ENCODE measurements at regions not wholly inside any gene's neighbourhood (a gene's known extent, or its start where the extent isn't known, plus 50 kb on each side); places are given as distances from the start of the nearest gene placed in this dataset.

GRCh38 chr2:176956791-176957190 is 255.8 kb upstream of the HNRNPA3 start:
- Mint-ChIP-seq H3K36me3 (ENCODE audit: low read depth) (no peaks in the 10 kb centered on the region), H3K27ac (no peak overlapping the region), H3K4me1 (ENCODE audit: low read depth) (no peaks in the 10 kb centered on the region), H3K4me3 (no peak overlapping the region), H3K9me3 (no peaks in the 10 kb centered on the region), H3K27me3 (peaks cover 8% of the 10 kb centered on the region)
- no peak for DNase-seq

DNA sequence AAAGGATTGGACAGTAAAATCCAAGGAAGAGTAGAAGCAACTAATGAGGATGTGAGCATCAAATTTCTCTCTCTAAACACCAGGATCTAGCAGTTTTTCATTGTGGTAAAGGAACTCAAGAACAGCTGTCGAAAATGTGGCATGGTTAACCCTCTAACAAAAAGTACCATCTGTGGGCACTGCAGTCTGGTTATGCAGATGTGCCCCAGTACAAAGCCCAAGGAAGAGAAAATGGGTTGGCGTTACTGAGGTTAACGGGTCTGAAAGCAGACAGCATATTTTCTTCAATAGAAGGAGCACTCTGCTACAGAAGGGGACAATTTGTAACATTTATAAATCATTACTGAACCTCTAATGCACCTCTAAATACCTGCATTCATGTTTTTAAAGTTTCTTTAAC is 253.0 kb upstream of the HNRNPA3 start:
- Mint-ChIP-seq H3K4me1 (ENCODE audit: low read depth) (no peaks in the 10 kb centered on the region), H3K27me3 (peaks cover 16% of the 10 kb centered on the region), H3K9me3 (no peaks in the 10 kb centered on the region), H3K4me3 (no peak overlapping the region), H3K27ac (no peak overlapping the region), H3K36me3 (ENCODE audit: low read depth) (no peaks in the 10 kb centered on the region)
- no peak for DNase-seq

DNA sequence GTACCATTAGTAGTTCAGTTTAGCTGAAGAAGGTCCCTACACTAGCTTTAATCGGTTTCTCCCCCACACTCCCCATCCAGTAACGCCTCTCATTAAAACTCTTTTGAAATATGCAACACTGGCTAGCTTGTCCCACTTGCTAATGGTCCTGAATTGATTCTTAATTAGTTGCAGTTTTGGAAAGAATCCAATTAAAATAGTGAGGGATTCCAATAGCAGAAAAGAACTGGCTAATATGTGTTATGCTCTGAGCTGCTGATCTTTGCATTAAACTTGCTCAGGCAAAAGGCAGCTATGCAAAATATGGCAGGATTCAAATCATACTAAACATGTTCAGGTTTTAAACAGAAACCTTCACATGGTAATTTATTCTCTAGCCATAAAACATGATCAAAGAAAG is 252.5 kb upstream of the HNRNPA3 start:
- H3K27me3 Mint-ChIP-seq: peaks cover 20% of the 10 kb centered on the region

GRCh38 chr2:176960736-176961520 is 251.7 kb upstream of the HNRNPA3 start:
- Mint-ChIP-seq H3K27me3 (peaks cover 21% of the 10 kb centered on the region), H3K9me3 (no peaks in the 10 kb centered on the region), H3K4me3 (no peak overlapping the region), H3K27ac (no peak overlapping the region), H3K4me1 (ENCODE audit: low read depth) (no peaks in the 10 kb centered on the region), H3K36me3 (ENCODE audit: low read depth) (no peaks in the 10 kb centered on the region)
- no peak for DNase-seq

More for the DNA sequence above, 252.5 kb upstream of the HNRNPA3 start:
- Mint-ChIP-seq H3K9me3 (no peaks in the 10 kb centered on the region), H3K36me3 (ENCODE audit: low read depth) (no peaks in the 10 kb centered on the region), H3K27ac (no peak overlapping the region), H3K4me3 (no peak overlapping the region), H3K4me1 (ENCODE audit: low read depth) (no peaks in the 10 kb centered on the region)
- DNase-seq: no peak

DNA sequence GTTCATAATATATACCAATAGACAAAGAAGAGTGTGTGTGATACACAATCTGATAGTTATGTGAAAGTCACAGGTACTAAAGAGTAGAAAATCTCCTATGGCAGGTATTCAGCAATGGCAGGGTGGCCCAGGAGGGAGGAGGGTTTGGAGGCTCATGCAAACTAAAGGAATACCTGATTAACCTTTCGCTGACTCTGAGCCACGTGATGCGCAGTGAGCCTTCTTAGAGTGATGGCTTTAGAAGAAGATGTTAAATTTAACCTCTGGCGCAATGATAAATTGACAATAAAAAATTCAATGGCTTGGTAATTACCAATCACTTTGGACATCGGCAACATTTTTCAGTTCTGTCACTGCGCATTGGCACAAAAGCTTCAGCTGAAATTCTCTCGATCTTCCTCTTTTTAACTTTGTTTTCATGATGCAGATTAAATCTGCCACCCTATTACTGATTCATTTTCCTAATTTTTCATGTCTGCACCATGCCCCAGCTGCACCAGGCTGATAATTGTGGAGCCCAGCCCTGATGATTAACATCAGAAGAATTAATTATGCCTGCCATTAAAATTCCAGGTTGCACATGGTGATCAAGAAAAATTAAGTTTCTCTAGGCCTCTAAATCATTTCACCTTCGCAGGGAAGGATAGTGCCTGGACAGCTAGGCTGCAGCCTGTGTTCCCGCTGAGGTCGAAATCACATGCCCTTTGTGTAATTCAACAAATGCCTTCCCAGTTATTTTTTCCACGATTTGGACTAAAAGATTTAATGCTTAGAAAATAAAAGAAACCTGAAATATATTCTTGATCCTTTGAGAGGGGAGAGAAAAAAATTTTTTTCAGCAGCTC is 250.6 kb upstream of the HNRNPA3 start:
- H3K4me1 Mint-ChIP-seq (ENCODE audit: low read depth): no peaks in the 10 kb centered on the region
- H3K27ac Mint-ChIP-seq: no peak overlapping the region
- peaks cover 21% of the 10 kb centered on the region for H3K27me3 Mint-ChIP-seq
- no peak overlapping the region for H3K4me3 Mint-ChIP-seq
- no peaks in the 10 kb centered on the region for H3K36me3 Mint-ChIP-seq (ENCODE audit: low read depth)
- DNase-seq: no peak
- no peaks in the 10 kb centered on the region for H3K9me3 Mint-ChIP-seq

GRCh38 chr2:176963568-176964287 is 248.9 kb upstream of the HNRNPA3 start:
- Mint-ChIP-seq H3K36me3 (ENCODE audit: low read depth) (no peaks in the 10 kb centered on the region), H3K27ac (no peak overlapping the region), H3K4me1 (ENCODE audit: low read depth) (no peaks in the 10 kb centered on the region), H3K27me3 (peaks cover 21% of the 10 kb centered on the region), H3K4me3 (no peak overlapping the region), H3K9me3 (no peaks in the 10 kb centered on the region)
- no peak for DNase-seq

DNA sequence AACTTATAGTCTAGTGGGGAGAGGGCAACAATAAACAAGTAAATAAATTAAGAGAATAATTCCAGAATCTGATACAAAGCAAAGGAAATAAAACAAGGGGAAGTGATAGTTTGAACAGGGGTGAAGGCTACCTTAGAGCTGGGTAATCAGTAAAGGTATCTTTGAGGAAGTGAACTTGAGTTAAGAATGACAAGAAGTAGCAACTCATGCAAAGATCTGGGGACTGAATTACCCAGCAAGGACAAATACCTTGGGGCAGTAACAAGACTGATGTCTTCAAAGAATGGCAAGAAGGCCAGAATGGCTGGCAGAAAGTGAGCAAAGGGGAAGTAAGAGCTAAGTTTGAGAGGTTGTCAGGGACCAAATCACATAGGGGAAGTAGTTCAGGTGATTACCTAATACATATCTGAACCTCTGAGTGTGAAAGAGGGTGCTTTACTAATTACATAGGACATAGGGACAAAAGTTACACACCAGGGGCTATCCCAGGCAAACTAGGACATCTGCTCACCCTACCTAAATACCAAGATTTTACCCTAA is 244.6 kb upstream of the HNRNPA3 start:
- peaks cover 8% of the 10 kb centered on the region for H3K27me3 Mint-ChIP-seq
- no peaks in the 10 kb centered on the region for H3K4me1 Mint-ChIP-seq (ENCODE audit: low read depth)
- DNase-seq: no peak
- H3K9me3 Mint-ChIP-seq: no peaks in the 10 kb centered on the region
- no peaks in the 10 kb centered on the region for H3K36me3 Mint-ChIP-seq (ENCODE audit: low read depth)
- no peak overlapping the region for H3K27ac Mint-ChIP-seq
- no peak overlapping the region for H3K4me3 Mint-ChIP-seq

GRCh38 chr2:176969642-176970359 is 242.8 kb upstream of the HNRNPA3 start:
- H3K4me1 Mint-ChIP-seq (ENCODE audit: low read depth): no peaks in the 10 kb centered on the region
- no peak for DNase-seq
- no peak overlapping the region for H3K4me3 Mint-ChIP-seq
- no peak overlapping the region for H3K27ac Mint-ChIP-seq
- H3K9me3 Mint-ChIP-seq: no peaks in the 10 kb centered on the region
- H3K27me3 Mint-ChIP-seq: peaks cover 3% of the 10 kb centered on the region
- H3K36me3 Mint-ChIP-seq (ENCODE audit: low read depth): no peaks in the 10 kb centered on the region

DNA sequence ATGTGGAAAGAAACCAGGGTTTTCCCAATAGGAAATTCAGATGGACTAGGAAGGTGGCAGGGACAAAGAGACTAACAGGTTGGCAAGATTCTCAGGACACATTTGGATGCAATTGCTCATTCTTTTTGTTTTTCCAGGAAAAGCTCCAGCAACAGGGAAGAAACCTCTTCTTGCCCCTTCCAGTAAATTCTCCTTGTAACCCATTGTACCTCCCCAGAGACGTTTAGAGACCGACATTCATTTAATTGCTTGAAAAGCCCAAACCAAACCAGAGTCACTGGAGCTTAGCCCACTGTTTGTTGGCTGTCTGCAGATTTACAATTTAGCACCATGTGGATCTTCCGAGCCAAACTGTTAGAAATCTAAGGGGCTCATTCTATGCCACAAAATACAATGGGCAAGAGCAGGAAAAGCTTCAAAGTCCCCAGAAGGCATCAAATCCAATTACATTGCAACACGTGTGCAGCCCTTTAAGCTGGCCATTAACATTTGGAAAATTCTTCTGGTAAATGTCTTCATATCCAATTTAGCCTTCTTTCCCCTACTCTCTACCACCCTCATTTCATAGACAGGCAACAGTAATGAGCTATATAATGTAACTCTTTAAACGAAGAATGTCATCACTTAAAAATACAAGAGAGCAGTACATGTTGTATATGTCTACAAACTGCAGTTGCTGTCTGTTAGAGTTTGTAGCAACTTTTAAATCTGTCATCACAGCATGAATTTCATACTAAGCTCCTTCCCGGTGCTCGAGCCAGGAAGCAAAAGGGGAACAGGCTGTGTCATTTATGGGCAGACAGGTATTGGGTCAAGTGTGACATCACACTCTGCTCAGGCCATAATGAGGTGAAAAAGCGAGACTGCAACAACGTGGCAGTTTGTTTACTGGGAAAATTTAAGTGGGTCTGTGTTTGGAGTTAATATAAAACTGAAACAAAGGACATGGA is 235.6 kb upstream of the HNRNPA3 start:
- peaks cover 2% of the 10 kb centered on the region for H3K27me3 Mint-ChIP-seq
- H3K36me3 Mint-ChIP-seq (ENCODE audit: low read depth): no peaks in the 10 kb centered on the region
- no peak overlapping the region for H3K4me3 Mint-ChIP-seq

DNA sequence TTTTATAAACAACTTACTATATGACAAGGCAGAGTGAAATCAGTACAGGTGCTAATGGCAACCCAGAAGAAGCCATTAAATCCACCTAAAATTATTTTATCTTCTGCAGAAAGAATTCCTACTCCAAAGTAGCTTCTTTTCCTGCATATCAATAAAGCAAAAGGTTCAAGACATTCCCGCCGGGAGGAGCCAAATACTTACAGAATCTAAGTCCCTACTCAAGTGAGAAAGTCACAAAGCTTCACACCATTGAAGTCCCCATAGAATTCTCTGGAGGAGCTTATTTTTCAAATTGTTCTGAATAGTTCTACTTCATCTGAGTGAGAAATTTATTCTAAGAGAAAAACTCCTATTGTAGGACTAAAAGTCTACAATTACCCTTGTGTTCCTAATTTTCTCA is 233.7 kb upstream of the HNRNPA3 start:
- no peak for DNase-seq
- peaks cover 2% of the 10 kb centered on the region for H3K27me3 Mint-ChIP-seq
- H3K4me1 Mint-ChIP-seq (ENCODE audit: low read depth): no peaks in the 10 kb centered on the region
- no peaks in the 10 kb centered on the region for H3K36me3 Mint-ChIP-seq (ENCODE audit: low read depth)
- no peaks in the 10 kb centered on the region for H3K9me3 Mint-ChIP-seq
- H3K27ac Mint-ChIP-seq: no peak overlapping the region
- H3K4me3 Mint-ChIP-seq: no peak overlapping the region

More for the DNA sequence above, 235.6 kb upstream of the HNRNPA3 start:
- DNase-seq: no peak
- Mint-ChIP-seq H3K27ac (no peak overlapping the region), H3K4me1 (ENCODE audit: low read depth) (no peaks in the 10 kb centered on the region), H3K9me3 (no peaks in the 10 kb centered on the region)

DNA sequence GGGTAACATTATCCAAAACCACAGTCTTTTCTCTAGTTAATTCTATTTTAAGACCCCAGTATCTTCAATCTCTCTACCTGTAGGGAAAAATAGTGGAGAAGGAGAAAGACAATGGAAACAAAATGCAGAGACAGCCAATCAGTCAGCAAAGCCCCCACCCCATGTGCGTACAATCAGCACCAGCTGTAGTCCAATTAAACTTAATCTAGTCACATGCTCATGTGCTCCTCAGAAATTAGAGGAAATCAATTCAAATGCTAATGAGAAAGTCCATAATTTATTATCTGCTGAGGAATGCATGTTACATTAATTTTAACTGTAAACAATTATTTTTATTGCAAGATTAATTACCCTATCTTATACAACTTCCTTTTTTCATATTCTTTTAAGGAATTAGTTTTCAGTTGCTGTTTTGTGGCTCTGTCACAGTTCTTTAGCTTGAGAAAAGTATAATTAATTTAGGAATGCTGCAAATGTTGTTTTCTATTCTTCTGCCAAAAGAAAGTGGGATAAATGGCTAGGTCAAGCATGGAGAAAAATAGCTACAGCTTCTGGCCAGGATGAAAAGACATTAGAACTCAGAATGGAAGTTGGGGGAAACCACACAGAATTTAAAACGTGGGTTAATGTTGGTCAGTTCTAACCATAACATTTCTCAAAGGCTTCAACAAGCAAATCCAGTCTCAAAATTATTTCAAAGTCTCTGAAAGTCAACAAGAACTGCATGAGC is 232.4 kb upstream of the HNRNPA3 start:
- H3K4me3 Mint-ChIP-seq: no peak overlapping the region
- no peak overlapping the region for H3K27ac Mint-ChIP-seq
- no peaks in the 10 kb centered on the region for H3K36me3 Mint-ChIP-seq (ENCODE audit: low read depth)

DNA sequence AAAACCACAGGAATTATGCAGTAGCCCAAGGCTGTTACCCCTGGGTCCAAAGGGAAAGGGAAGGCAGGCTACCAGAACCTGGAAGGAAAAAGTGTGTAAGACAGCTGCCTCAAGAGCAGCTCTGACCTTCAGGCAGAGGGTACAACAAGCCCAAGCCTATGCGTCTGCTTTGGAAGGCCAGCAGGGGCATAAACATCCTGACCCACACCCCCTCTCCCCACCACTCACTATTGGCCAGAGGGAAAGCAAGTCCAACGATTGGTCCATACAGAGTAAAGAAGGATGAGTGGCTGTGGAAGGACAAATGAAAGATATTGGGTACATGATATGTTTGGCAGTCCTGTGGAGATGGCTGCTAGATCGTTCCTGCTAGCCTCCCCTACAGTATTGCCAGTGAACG is 227.6 kb upstream of the HNRNPA3 start:
- DNase-seq: no peak
- Mint-ChIP-seq H3K27ac (no peak overlapping the region), H3K4me3 (no peak overlapping the region), H3K9me3 (no peaks in the 10 kb centered on the region), H3K27me3 (peaks cover 9% of the 10 kb centered on the region), H3K4me1 (ENCODE audit: low read depth) (no peaks in the 10 kb centered on the region), H3K36me3 (ENCODE audit: low read depth) (no peaks in the 10 kb centered on the region)

More for the DNA sequence above, 232.4 kb upstream of the HNRNPA3 start:
- DNase-seq: no peak
- H3K9me3 Mint-ChIP-seq: no peaks in the 10 kb centered on the region
- H3K27me3 Mint-ChIP-seq: peaks cover 2% of the 10 kb centered on the region
- no peaks in the 10 kb centered on the region for H3K4me1 Mint-ChIP-seq (ENCODE audit: low read depth)

DNA sequence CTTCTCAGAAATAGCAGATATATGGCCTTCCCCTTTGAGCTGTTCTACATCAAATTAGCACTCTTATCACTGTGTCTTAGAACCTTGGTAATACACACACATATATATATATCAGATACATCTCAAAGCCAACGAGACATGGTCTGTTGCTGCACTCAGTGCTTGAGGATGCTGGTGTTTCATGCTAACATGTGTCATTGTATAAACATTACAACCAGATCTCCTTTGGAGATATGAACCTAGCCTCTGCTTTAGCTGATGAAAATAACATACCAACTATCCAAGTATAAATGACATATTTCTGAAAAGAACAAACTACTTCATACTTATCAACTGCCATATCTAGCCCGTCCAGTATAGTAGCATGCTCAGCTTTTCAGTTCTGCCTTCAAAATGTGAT is 226.7 kb upstream of the HNRNPA3 start:
- no peaks in the 10 kb centered on the region for H3K36me3 Mint-ChIP-seq (ENCODE audit: low read depth)
- no peak overlapping the region for H3K4me3 Mint-ChIP-seq
- DNase-seq: no peak
- H3K9me3 Mint-ChIP-seq: no peaks in the 10 kb centered on the region
- H3K27me3 Mint-ChIP-seq: peaks cover 12% of the 10 kb centered on the region
- no peaks in the 10 kb centered on the region for H3K4me1 Mint-ChIP-seq (ENCODE audit: low read depth)
- no peak overlapping the region for H3K27ac Mint-ChIP-seq
